OCI-LY1 (cell line): ENCODE measurements at regions not wholly inside any gene's neighbourhood (a gene's known extent, or its start where the extent isn't known, plus 50 kb on each side); places are given as distances from the start of the nearest gene placed in this dataset.

Experiments used
- H2AFZ ChIP-seq: fragments of 200-600 bp; sonication (generic), shearing (Covaris generic); 2 replicates; pipeline ENCODE4 v1.6.0; 2014; ENCODE audit warnings: antibody characterized with exemption, mild to moderate bottlenecking, low read length
- H3F3A ChIP-seq: fragments of 200-600 bp; sonication (generic), shearing (Covaris generic); 2 replicates; pipeline ENCODE4 v1.6.0; 2014; ENCODE audit warnings: mild to moderate bottlenecking, antibody characterized with exemption, low read length, moderate library complexity; ENCODE audit not compliant: insufficient read depth
- H3K27ac ChIP-seq: fragments of 200-600 bp; sonication (generic); 2 replicates; pipeline ENCODE4 v1.5.1; 2014; ENCODE audit warnings: low read length, mixed run types, mild to moderate bottlenecking, low read depth; ENCODE audit not compliant: poor library complexity, severe bottlenecking
- H3K27me3 ChIP-seq: fragments of 200-600 bp; sonication (generic); 2 replicates; pipeline ENCODE4 v1.6.0; 2014; ENCODE audit warnings: antibody characterized with exemption, mild to moderate bottlenecking, low read length, moderate library complexity; ENCODE audit not compliant: insufficient read depth
- H3K36me3 ChIP-seq: fragments of 200-600 bp; sonication (generic); 2 replicates; pipeline ENCODE4 v1.6.1; 2014; ENCODE audit warnings: mild to moderate bottlenecking, antibody characterized with exemption, low read length, moderate library complexity, mixed read lengths; ENCODE audit not compliant: insufficient read depth
- H3K4me1 ChIP-seq: fragments of 200-600 bp; sonication (generic); 2 replicates; pipeline ENCODE4 v1.5.1; 2014; ENCODE audit warnings: mild to moderate bottlenecking, low read length, moderate library complexity; ENCODE audit not compliant: insufficient read depth, severe bottlenecking
- H3K4me2 ChIP-seq: fragments of 200-600 bp; sonication (generic), shearing (Covaris generic); 2 replicates; pipeline ENCODE4 v1.6.1; 2014; ENCODE audit warnings: low read length
- H3K4me3 ChIP-seq: fragments of 200-600 bp; sonication (generic); 2 replicates; pipeline ENCODE4 v1.5.1; 2014; ENCODE audit warnings: low read length, low read depth, mild to moderate bottlenecking, mixed read lengths; ENCODE audit not compliant: poor library complexity, severe bottlenecking
- H3K79me2 ChIP-seq: fragments of 200-600 bp; shearing (Covaris generic); 2 replicates; pipeline ENCODE4 v1.6.1; 2016; ENCODE audit warnings: mixed run types, low read length, mixed read lengths; ENCODE audit not compliant: insufficient read depth
- H3K9ac ChIP-seq: fragments of 200-600 bp; sonication (generic), shearing (Covaris generic); 2 replicates; pipeline ENCODE4 v1.6.1; 2014; ENCODE audit warnings: mild to moderate bottlenecking, low read length, mixed read lengths
- H3K9me2 ChIP-seq: fragments of 200-600 bp; sonication (generic), shearing (Covaris generic); 2 replicates; pipeline ENCODE4 v1.6.1; 2014; ENCODE audit warnings: low read depth, mild to moderate bottlenecking, low read length, mixed read lengths
- H3K9me3 ChIP-seq: fragments of 200-600 bp; shearing (Covaris generic); 2 replicates; pipeline ENCODE4 v1.6.1; 2014; ENCODE audit warnings: low read length, mixed read lengths
- H4K20me1 ChIP-seq: fragments of 200-600 bp; sonication (generic), shearing (Covaris generic); 2 replicates; pipeline ENCODE4 v1.6.0; 2016; ENCODE audit warnings: mild to moderate bottlenecking, low read length; ENCODE audit not compliant: insufficient read depth
- CTCF ChIP-seq: fragments of 200-600 bp; sonication (generic), shearing (Covaris generic); IDR thresholded peaks from 2 replicates; pipeline ENCODE4 v1.5.1; 2017; ENCODE audit warnings: mild to moderate bottlenecking, antibody characterized with exemption, low read length, moderate library complexity, mixed read lengths
- EZH2 ChIP-seq: fragments of 200-600 bp; sonication (generic), shearing (Covaris generic); IDR thresholded peaks from 2 replicates; pipeline ENCODE4 v1.8.0; 2017; ENCODE audit warnings: borderline replicate concordance, mixed run types, mild to moderate bottlenecking, antibody characterized with exemption, low read length, moderate library complexity, mixed read lengths

GRCh38 chr5:35345222-35345621 is 114.9 kb upstream of the PRLR start:
- no peaks in the 10 kb centered on the region for H3K4me1 ChIP-seq
- H3K9me2 ChIP-seq = no peaks in the 10 kb centered on the region
- H3K27me3 ChIP-seq = no peaks in the 10 kb centered on the region
- no peaks in the 10 kb centered on the region for H3K9me3 ChIP-seq
- no peaks in the 10 kb centered on the region for H3K79me2 ChIP-seq
- H4K20me1 ChIP-seq = no peaks in the 10 kb centered on the region
- H3F3A ChIP-seq = no peaks in the 10 kb centered on the region
- H2AFZ ChIP-seq = no peak overlapping the region
- no peaks in the 10 kb centered on the region for H3K36me3 ChIP-seq
- no peak overlapping the region for H3K4me3 ChIP-seq
- H3K4me2 ChIP-seq = no peak overlapping the region
- peak; percentile 32; the same call in 1 of the 2 replicates for TF ChIP-seq CTCF
- TF ChIP-seq EZH2 = no peak
- no peak overlapping the region for H3K27ac ChIP-seq
- H3K9ac ChIP-seq = no peak overlapping the region

GRCh38 chr5:35342664-35343063 is 112.4 kb upstream of the PRLR start:
- Histone ChIP-seq H2AFZ (no peak overlapping the region), H3K4me2 (no peak overlapping the region), H3K27me3 (no peaks in the 10 kb centered on the region), H3K4me3 (no peak overlapping the region), H3F3A (no peaks in the 10 kb centered on the region), H3K9ac (no peak overlapping the region), H3K4me1 (no peaks in the 10 kb centered on the region), H3K36me3 (no peaks in the 10 kb centered on the region), H4K20me1 (no peaks in the 10 kb centered on the region), H3K9me3 (no peaks in the 10 kb centered on the region), H3K27ac (no peak overlapping the region), H3K9me2 (no peaks in the 10 kb centered on the region), H3K79me2 (no peaks in the 10 kb centered on the region)
- TF ChIP-seq CTCF = no peak
- TF ChIP-seq EZH2 = no peak

- H3K27me3 ChIP-seq = no peaks in the 10 kb centered on the region
- no peak overlapping the region for H3K9ac ChIP-seq
- no peak overlapping the region for H2AFZ ChIP-seq
- TF ChIP-seq CTCF = no peak
- TF ChIP-seq EZH2 = no peak
- H3K4me2 ChIP-seq = no peak overlapping the region
- no peaks in the 10 kb centered on the region for H3F3A ChIP-seq
- H3K9me3 ChIP-seq = no peaks in the 10 kb centered on the region
- no peak overlapping the region for H3K4me3 ChIP-seq
- no peak overlapping the region for H3K27ac ChIP-seq
- no peaks in the 10 kb centered on the region for H3K9me2 ChIP-seq
- H4K20me1 ChIP-seq = no peaks in the 10 kb centered on the region
- no peaks in the 10 kb centered on the region for H3K36me3 ChIP-seq
- H3K4me1 ChIP-seq = no peaks in the 10 kb centered on the region
- no peaks in the 10 kb centered on the region for H3K79me2 ChIP-seq
Measured at GRCh38 chr5:35341189-35341588, 110.9 kb upstream of the PRLR start.
